Astrocyte (in vitro differentiated cells and primary cell): ENCODE measurements at regions not wholly inside any gene's neighbourhood (a gene's known extent, or its start where the extent isn't known, plus 50 kb on each side); places are given as distances from the start of the nearest gene placed in this dataset.

Experiments used
- DNase-seq: peaks from one replicate; pipeline ENCODE4 v3.0.0-alpha.2; 2010; ENCODE audit warnings: low read depth
- FAIRE-seq: peaks from 2 replicates; lab custom pipeline; 2011; peaks lifted over from hg19 to GRCh38; lab: Jason Lieb, UNC
- H2AFZ ChIP-seq: 2 replicates; pipeline ENCODE4 v1.6.0; 2012; ENCODE audit warnings: low read depth, low read length, inconsistent platforms
- H3K27ac ChIP-seq: 2 replicates; pipeline ENCODE4 v1.5.1; 2011; ENCODE audit warnings: low read depth, low read length, inconsistent platforms
- H3K27me3 ChIP-seq: 2 replicates; pipeline ENCODE4 v1.6.0; 2011; ENCODE audit warnings: low read length, inconsistent platforms; ENCODE audit not compliant: insufficient read depth
- H3K36me3 ChIP-seq: 2 replicates; pipeline ENCODE4 v1.5.1; 2011; ENCODE audit warnings: low read length, inconsistent platforms; ENCODE audit not compliant: insufficient read depth
- H3K4me1 ChIP-seq: 2 replicates; pipeline ENCODE4 v1.5.1; 2011; ENCODE audit warnings: low read length, inconsistent platforms; ENCODE audit not compliant: insufficient read depth
- H3K4me2 ChIP-seq: 2 replicates; pipeline ENCODE4 v1.6.0; 2012; ENCODE audit warnings: low read length, inconsistent platforms
- H3K4me3 ChIP-seq: 2 replicates; pipeline ENCODE4 v1.5.1; 2011; ENCODE audit warnings: low read depth, mild to moderate bottlenecking, low read length, inconsistent platforms; ENCODE audit not compliant: insufficient read depth
- H3K79me2 ChIP-seq: 2 replicates; pipeline ENCODE4 v1.6.0; 2012; ENCODE audit warnings: mild to moderate bottlenecking, low read length, inconsistent platforms; ENCODE audit not compliant: insufficient read depth
- H3K9ac ChIP-seq: 2 replicates; pipeline ENCODE4 v1.6.0; 2012; ENCODE audit warnings: mild to moderate bottlenecking, low read length, inconsistent platforms
- H3K9me3 ChIP-seq: 2 replicates; pipeline ENCODE4 v1.5.1; 2012; ENCODE audit warnings: low read depth, mild to moderate bottlenecking, low read length, inconsistent platforms; ENCODE audit not compliant: insufficient read depth
- H4K20me1 ChIP-seq: 2 replicates; pipeline ENCODE4 v1.6.0; 2012; ENCODE audit warnings: low read length, inconsistent platforms; ENCODE audit not compliant: insufficient read depth
- H3K27ac Mint-ChIP-seq: one replicate; pipeline ENCODE4 v1.8.0; 2021; ENCODE audit warnings: mild to moderate bottlenecking, mixed read lengths; ENCODE audit not compliant: unreplicated experiment
- H3K27me3 Mint-ChIP-seq: one replicate; pipeline ENCODE4 v1.8.0; 2021; ENCODE audit warnings: low read depth, mixed read lengths; ENCODE audit not compliant: unreplicated experiment
- H3K36me3 Mint-ChIP-seq: one replicate; pipeline ENCODE4 v1.8.0; 2021; ENCODE audit warnings: low read depth, mixed read lengths; ENCODE audit not compliant: unreplicated experiment
- H3K4me1 Mint-ChIP-seq: one replicate; pipeline ENCODE4 v1.8.0; 2021; ENCODE audit warnings: low read depth, mixed read lengths; ENCODE audit not compliant: unreplicated experiment
- H3K4me3 Mint-ChIP-seq: one replicate; pipeline ENCODE4 v1.8.0; 2021; ENCODE audit warnings: mild to moderate bottlenecking, moderate library complexity, mixed read lengths; ENCODE audit not compliant: unreplicated experiment
- H3K9me3 Mint-ChIP-seq: one replicate; pipeline ENCODE4 v1.8.0; 2021; ENCODE audit warnings: mild to moderate bottlenecking, mixed read lengths; ENCODE audit not compliant: unreplicated experiment
- EZH2 ChIP-seq: IDR thresholded peaks from 2 replicates; pipeline ENCODE4 v1.6.1; 2012; ENCODE audit warnings: mild to moderate bottlenecking, low read length, inconsistent platforms; ENCODE audit not compliant: insufficient read depth
- TF ChIP-seq, protein P1 (sequence below): IDR thresholded peaks from 2 replicates; pipeline ENCODE4 v1.5.1; 2011; ENCODE audit warnings: low read depth, mild to moderate bottlenecking, inconsistent platforms, low read length, moderate library complexity; ENCODE audit not compliant: insufficient read depth

DNA sequence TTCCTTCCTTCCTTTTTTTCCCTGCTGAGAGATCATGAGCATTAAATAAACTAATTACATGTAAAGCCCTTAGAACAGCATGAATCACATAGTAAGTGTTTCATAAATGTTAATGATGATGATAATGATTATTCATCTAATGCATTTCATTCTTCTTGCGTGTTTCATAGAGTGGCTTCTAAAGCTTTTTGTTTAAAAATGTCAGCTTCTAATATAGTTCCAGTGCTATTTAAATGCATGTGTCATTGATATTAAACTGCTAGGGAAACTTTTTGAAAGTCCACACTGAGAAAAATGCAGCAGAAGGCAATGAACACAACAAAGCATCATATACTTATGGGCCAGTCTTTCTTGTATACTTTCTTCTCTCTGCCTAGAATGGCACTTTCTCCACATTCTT is 894.8 kb downstream of the REEP3 start:
- FAIRE-seq (no peak), DNase-seq (no peak)
- no peaks in the 10 kb centered on the region for H3K9me3 ChIP-seq
- no peak for TF ChIP-seq EZH2
- TF ChIP-seq, protein P1, sequence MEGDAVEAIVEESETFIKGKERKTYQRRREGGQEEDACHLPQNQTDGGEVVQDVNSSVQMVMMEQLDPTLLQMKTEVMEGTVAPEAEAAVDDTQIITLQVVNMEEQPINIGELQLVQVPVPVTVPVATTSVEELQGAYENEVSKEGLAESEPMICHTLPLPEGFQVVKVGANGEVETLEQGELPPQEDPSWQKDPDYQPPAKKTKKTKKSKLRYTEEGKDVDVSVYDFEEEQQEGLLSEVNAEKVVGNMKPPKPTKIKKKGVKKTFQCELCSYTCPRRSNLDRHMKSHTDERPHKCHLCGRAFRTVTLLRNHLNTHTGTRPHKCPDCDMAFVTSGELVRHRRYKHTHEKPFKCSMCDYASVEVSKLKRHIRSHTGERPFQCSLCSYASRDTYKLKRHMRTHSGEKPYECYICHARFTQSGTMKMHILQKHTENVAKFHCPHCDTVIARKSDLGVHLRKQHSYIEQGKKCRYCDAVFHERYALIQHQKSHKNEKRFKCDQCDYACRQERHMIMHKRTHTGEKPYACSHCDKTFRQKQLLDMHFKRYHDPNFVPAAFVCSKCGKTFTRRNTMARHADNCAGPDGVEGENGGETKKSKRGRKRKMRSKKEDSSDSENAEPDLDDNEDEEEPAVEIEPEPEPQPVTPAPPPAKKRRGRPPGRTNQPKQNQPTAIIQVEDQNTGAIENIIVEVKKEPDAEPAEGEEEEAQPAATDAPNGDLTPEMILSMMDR, result no peak
- H3K79me2 ChIP-seq, result no peaks in the 10 kb centered on the region
- H3K27ac Mint-ChIP-seq, result no peak overlapping the region
- no peak overlapping the region for H3K27ac ChIP-seq
- no peak overlapping the region for H3K4me3 Mint-ChIP-seq
- H3K36me3 Mint-ChIP-seq, result no peaks in the 10 kb centered on the region
- no peak overlapping the region for H2AFZ ChIP-seq
- no peaks in the 10 kb centered on the region for H3K27me3 Mint-ChIP-seq
- H3K4me3 ChIP-seq, result no peak overlapping the region
- H3K36me3 ChIP-seq, result no peaks in the 10 kb centered on the region
- no peaks in the 10 kb centered on the region for H3K9me3 Mint-ChIP-seq
- no peaks in the 10 kb centered on the region for H4K20me1 ChIP-seq
- H3K9ac ChIP-seq, result no peak overlapping the region
- no peaks in the 10 kb centered on the region for H3K4me1 ChIP-seq
- H3K4me2 ChIP-seq, result no peak overlapping the region
- H3K27me3 ChIP-seq, result no peaks in the 10 kb centered on the region
- peaks cover 4% of the 10 kb centered on the region for H3K4me1 Mint-ChIP-seq

DNA sequence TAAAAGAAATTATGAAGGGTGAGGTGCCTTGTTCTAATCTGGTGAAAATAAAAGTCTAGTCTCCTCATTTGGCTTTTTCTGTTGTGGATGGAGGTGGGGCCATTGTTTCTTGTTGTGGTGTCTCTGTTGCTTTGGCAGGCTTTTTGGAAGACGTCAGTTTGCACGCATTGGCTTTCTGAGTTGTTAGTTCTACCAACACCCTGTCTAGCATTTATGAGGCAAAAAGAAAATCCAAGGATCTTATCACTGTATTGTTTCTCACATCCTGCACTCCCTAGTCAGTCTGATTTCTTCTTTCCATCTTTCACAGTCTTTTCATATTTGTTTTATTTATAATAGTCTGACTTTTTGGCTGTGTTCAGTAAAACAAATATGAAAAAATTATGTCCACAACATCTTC is 898.3 kb downstream of the REEP3 start:
- Histone ChIP-seq H3K4me3 (no peak overlapping the region), H3K9me3 (no peaks in the 10 kb centered on the region), H4K20me1 (no peaks in the 10 kb centered on the region), H3K79me2 (no peaks in the 10 kb centered on the region), H3K36me3 (no peaks in the 10 kb centered on the region), H3K27me3 (no peaks in the 10 kb centered on the region), H3K27ac (no peak overlapping the region), H2AFZ (no peak overlapping the region), H3K4me2 (no peak overlapping the region), H3K4me1 (no peaks in the 10 kb centered on the region), H3K9ac (no peak overlapping the region)
- DNase-seq (no peak), FAIRE-seq (no peak)
- Mint-ChIP-seq H3K9me3 (no peaks in the 10 kb centered on the region), H3K27ac (no peak overlapping the region), H3K4me1 (no peaks in the 10 kb centered on the region), H3K36me3 (no peaks in the 10 kb centered on the region), H3K27me3 (no peaks in the 10 kb centered on the region), H3K4me3 (no peak overlapping the region)
- TF ChIP-seq EZH2, result no peak
- TF ChIP-seq, protein P1, result no peak

GRCh38 chr10:64426745-64427144 is 905.5 kb downstream of the REEP3 start:
- Mint-ChIP-seq H3K27ac (no peak overlapping the region), H3K27me3 (no peaks in the 10 kb centered on the region), H3K9me3 (no peaks in the 10 kb centered on the region), H3K4me1 (no peaks in the 10 kb centered on the region), H3K36me3 (no peaks in the 10 kb centered on the region), H3K4me3 (no peak overlapping the region)
- H3K4me2 ChIP-seq, result no peak overlapping the region
- H2AFZ ChIP-seq, result no peak overlapping the region
- no peaks in the 10 kb centered on the region for H3K27me3 ChIP-seq
- no peaks in the 10 kb centered on the region for H3K4me1 ChIP-seq
- H3K36me3 ChIP-seq, result no peaks in the 10 kb centered on the region
- no peak for DNase-seq
- H3K9me3 ChIP-seq, result no peaks in the 10 kb centered on the region
- TF ChIP-seq, protein P1, result no peak
- TF ChIP-seq EZH2, result no peak
- no peak overlapping the region for H3K9ac ChIP-seq
- H4K20me1 ChIP-seq, result no peaks in the 10 kb centered on the region
- H3K79me2 ChIP-seq, result no peaks in the 10 kb centered on the region
- FAIRE-seq, result no peak
- no peak overlapping the region for H3K4me3 ChIP-seq
- H3K27ac ChIP-seq, result no peak overlapping the region
